ENCODE measurements at regions not wholly inside any gene's neighbourhood (a gene's known extent, or its start where the extent isn't known, plus 50 kb on each side); places are given as distances from the start of the nearest gene placed in this dataset.

DNA sequence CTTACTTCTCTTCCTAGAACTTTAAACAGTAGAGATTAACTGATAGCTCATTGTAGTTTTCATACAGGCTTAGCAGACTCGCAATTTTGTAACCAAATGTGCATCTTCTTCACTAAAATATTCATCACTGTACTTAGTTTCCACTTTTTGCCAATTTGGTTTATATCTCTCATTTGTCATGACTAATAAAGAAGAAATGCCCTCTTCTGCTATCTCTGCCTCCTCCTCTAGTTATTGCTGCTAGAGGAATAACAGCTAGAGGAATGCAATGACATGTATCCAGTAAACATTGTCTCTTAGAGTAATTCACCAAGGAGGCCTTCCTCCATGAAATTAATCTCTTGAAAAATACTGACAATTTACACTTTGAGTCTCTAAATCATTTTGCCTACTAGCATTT, 115.5 kb upstream of the COX10 start:
- Histone ChIP-seq H3K9me3 (no peaks in the 10 kb centered on the region), H3K27ac (no peak overlapping the region), H3K4me3 (no peak overlapping the region), H3K27me3 (no peaks in the 10 kb centered on the region), H3K36me3 (no peaks in the 10 kb centered on the region), H3K4me1 (no peaks in the 10 kb centered on the region)
- no peak for DNase-seq (ENCODE audit: low spot score)
- TF ChIP-seq CTCF (IDR thresholded peaks at IDR 0.05) = no peak

DNA sequence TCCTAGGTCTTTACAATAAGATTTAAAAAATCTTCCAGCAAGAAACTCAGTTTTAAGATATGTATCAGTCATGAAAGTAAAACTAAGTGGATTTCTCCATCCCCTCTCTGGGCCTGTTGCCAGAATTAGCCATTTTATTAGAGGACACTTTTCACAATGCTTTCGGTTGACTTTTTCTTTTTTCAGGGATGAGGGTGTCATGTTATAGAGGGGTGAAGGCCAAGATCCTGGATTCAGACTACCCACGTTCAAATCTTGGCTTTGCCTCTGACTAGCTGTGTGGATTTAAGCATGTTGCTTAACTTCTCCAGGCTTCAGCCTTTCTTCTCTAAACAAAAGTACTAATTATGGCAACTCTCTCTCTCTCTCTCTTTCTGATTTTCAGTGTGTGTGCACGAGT, 111.7 kb upstream of the COX10 start:
- H3K9me3 ChIP-seq = no peaks in the 10 kb centered on the region
- no peak overlapping the region for H3K4me3 ChIP-seq
- no peaks in the 10 kb centered on the region for H3K4me1 ChIP-seq
- no peak overlapping the region for H3K27ac ChIP-seq
- TF ChIP-seq CTCF (IDR thresholded peaks at IDR 0.05) = no peak
- no peak for DNase-seq (ENCODE audit: low spot score)
- H3K36me3 ChIP-seq = no peaks in the 10 kb centered on the region
- no peaks in the 10 kb centered on the region for H3K27me3 ChIP-seq

GRCh38 chr17:13958773-13959172, 110.5 kb upstream of the COX10 start:
- H3K27me3 ChIP-seq = no peaks in the 10 kb centered on the region
- no peak overlapping the region for H3K27ac ChIP-seq
- H3K4me1 ChIP-seq = no peaks in the 10 kb centered on the region
- no peak overlapping the region for H3K4me3 ChIP-seq
- no peaks in the 10 kb centered on the region for H3K9me3 ChIP-seq
- no peak for DNase-seq (ENCODE audit: low spot score)
- TF ChIP-seq CTCF (IDR thresholded peaks at IDR 0.05) = no peak
- H3K36me3 ChIP-seq = no peaks in the 10 kb centered on the region

DNA sequence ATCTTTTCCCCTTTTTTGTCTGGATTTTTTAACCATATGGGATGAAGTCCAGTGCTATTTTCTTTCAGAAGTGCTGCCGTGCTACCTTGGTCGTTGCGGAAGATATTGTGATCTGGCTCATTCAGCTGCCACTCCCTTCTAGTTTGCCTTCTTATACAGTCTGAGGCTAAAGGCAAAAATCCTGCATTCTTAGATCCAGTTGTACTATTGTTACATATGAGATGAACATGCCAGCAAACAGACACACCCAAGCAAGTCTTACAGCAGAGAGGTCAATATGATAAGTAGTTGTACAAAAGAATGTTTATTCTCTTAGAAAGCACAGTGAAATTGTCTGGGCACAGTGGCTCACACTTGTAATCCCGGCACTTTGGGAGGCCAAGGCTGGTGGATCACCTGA, 108.0 kb upstream of the COX10 start:
- Histone ChIP-seq H3K27ac (no peak overlapping the region), H3K9me3 (no peaks in the 10 kb centered on the region), H3K4me1 (no peaks in the 10 kb centered on the region), H3K4me3 (no peak overlapping the region), H3K36me3 (no peaks in the 10 kb centered on the region), H3K27me3 (no peaks in the 10 kb centered on the region)
- TF ChIP-seq CTCF (IDR thresholded peaks at IDR 0.05) = no peak
- DNase-seq (ENCODE audit: low spot score) = no peak

GRCh38 chr17:13962716-13963240, 106.5 kb upstream of the COX10 start:
- no peak overlapping the region for H3K27ac ChIP-seq
- no peaks in the 10 kb centered on the region for H3K27me3 ChIP-seq
- no peak overlapping the region for H3K4me3 ChIP-seq
- TF ChIP-seq CTCF (IDR thresholded peaks at IDR 0.05) = no peak
- H3K9me3 ChIP-seq = no peaks in the 10 kb centered on the region
- H3K4me1 ChIP-seq = no peaks in the 10 kb centered on the region
- no peak for DNase-seq (ENCODE audit: low spot score)
- H3K36me3 ChIP-seq = no peaks in the 10 kb centered on the region

DNA sequence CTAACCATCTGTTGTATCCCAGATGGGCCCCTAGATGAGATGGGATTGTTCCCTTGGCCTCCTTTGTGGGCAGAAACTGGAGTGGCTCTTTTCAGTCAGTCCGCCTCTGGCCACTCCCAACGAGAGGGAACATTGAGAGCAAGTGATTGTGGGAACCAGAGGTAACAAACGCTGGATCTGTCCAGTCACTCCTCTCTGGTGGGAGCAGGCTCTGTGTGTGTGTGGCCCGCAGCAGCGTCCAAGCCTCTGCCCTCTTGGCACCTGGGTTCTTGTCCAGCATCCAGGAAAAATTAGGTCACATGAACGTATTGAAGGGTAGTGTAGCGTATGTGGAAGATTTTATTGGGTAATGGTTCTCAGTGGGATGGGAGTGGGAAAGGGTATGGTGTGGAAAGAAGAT, 101.9 kb upstream of the COX10 start:
- TF ChIP-seq CTCF (IDR thresholded peaks at IDR 0.05) = no peak
- H3K9me3 ChIP-seq = no peaks in the 10 kb centered on the region
- no peak overlapping the region for H3K4me3 ChIP-seq
- no peak for DNase-seq (ENCODE audit: low spot score)
- no peaks in the 10 kb centered on the region for H3K27me3 ChIP-seq
- no peaks in the 10 kb centered on the region for H3K36me3 ChIP-seq
- H3K4me1 ChIP-seq = no peaks in the 10 kb centered on the region
- no peak overlapping the region for H3K27ac ChIP-seq

Data from right atrium auricular region (tissue), 2 donors.